Fibroblast of lung (primary cell): ENCODE measurements at regions not wholly inside any gene's neighbourhood (a gene's known extent, or its start where the extent isn't known, plus 50 kb on each side); places are given as distances from the start of the nearest gene placed in this dataset.
A peak's percentile ranks its signal among the peaks of the same experiment; 100 is the strongest.

ENCODE experiments used
- DNase-seq, 2 donors: peaks; one replicate each; pipeline versions ENCODE4 v3.0.0 to v3.0.0-alpha.2; 2010; ENCODE audit warnings: low read depth in 2 of 2
- H2AFZ ChIP-seq: 2 replicates; pipeline ENCODE4 v1.5.1; 2012; ENCODE audit warnings: low read length, control low read depth, inconsistent platforms
- H3K27ac ChIP-seq: 2 replicates; pipeline ENCODE4 v1.5.1; 2011; ENCODE audit warnings: low read length, control low read depth; ENCODE audit not compliant: insufficient read depth
- H3K27me3 ChIP-seq: 2 replicates; pipeline ENCODE4 v1.5.1; 2011; ENCODE audit warnings: mild to moderate bottlenecking, low read length; ENCODE audit not compliant: control insufficient read depth, insufficient read depth
- H3K36me3 ChIP-seq: 2 replicates; pipeline ENCODE4 v1.5.1; 2011; ENCODE audit warnings: low read length; ENCODE audit not compliant: control insufficient read depth, insufficient read depth
- H3K4me1 ChIP-seq: 2 replicates; pipeline ENCODE4 v1.5.1; 2011; ENCODE audit warnings: low read length; ENCODE audit not compliant: control insufficient read depth, insufficient read depth; ENCODE audit errors: extremely low read depth
- H3K4me2 ChIP-seq: 2 replicates; pipeline ENCODE4 v1.5.1; 2011; ENCODE audit warnings: low read length, control low read depth; ENCODE audit not compliant: insufficient read depth; ENCODE audit errors: extremely low read depth
- H3K4me3 ChIP-seq, 4 experiments: fragments of 200-600 bp in 1 of 4; sonication (generic) in 1 of 4; replicated peaks in 1 of 4; 2 replicates each; pipeline ENCODE4 v1.5.1; 2011 to 2016; ENCODE audit warnings: low read length in 4 of 4, low read depth in 3 of 4, mild to moderate bottlenecking in 3 of 4, control low read depth in 2 of 4, inconsistent platforms in 1 of 4, mixed read lengths in 1 of 4; ENCODE audit not compliant: insufficient read depth in 1 of 4; ENCODE audit errors: control extremely low read depth in 1 of 4
- H3K79me2 ChIP-seq: 2 replicates; pipeline ENCODE4 v1.5.1; 2012; ENCODE audit warnings: mild to moderate bottlenecking, low read length, inconsistent platforms; ENCODE audit not compliant: control insufficient read depth, insufficient read depth
- H3K9ac ChIP-seq: 2 replicates; pipeline ENCODE4 v1.5.1; 2011; ENCODE audit warnings: mild to moderate bottlenecking, low read length, control low read depth; ENCODE audit not compliant: insufficient read depth
- H3K9me3 ChIP-seq: 2 replicates; pipeline ENCODE4 v1.5.1; 2012; ENCODE audit warnings: low read depth, low read length; ENCODE audit not compliant: control insufficient read depth, insufficient read depth
- H4K20me1 ChIP-seq: 2 replicates; pipeline ENCODE4 v1.5.1; 2011; ENCODE audit warnings: low read length; ENCODE audit not compliant: control insufficient read depth, insufficient read depth; ENCODE audit errors: extremely low read depth
- CTCF ChIP-seq, 2 donors: IDR thresholded peaks in 1 of 2; conservative IDR thresholded peaks in 1 of 2; 1 replicate in 1 of 2; 2 replicates in 1 of 2; pipeline ENCODE4 v1.5.1; 2011 to 2012; ENCODE audit warnings: low read length in 2 of 2, control low read depth in 1 of 2, inconsistent platforms in 1 of 2, low read depth in 1 of 2, mild to moderate bottlenecking in 1 of 2
- EZH2 ChIP-seq: IDR thresholded peaks from 2 replicates; pipeline ENCODE4 v1.5.1; 2012; ENCODE audit warnings: low read length, control low read depth, mild to moderate bottlenecking; ENCODE audit errors: missing control alignments

GRCh38 chr13:109955598-109955997 is 169.2 kb upstream of the IRS2 start:
- H3K4me2 ChIP-seq, result no peak overlapping the region
- no peak overlapping the region for H3K9ac ChIP-seq
- H3K79me2 ChIP-seq, result no peaks in the 10 kb centered on the region
- TF ChIP-seq EZH2, result no peak
- TF ChIP-seq CTCF (conservative IDR thresholded peaks at IDR 0.05 in 1 of 2, IDR thresholded peaks at IDR 0.05 in 1 of 2; ENCODE audit: low read depth in 1 of 2, low read length in 2 of 2), result no peak
- H3K4me3 ChIP-seq, result no peak overlapping the region
- H2AFZ ChIP-seq, result no peak overlapping the region
- H3K9me3 ChIP-seq, result no peaks in the 10 kb centered on the region
- no peak overlapping the region for H3K27ac ChIP-seq
- H3K27me3 ChIP-seq, result no peaks in the 10 kb centered on the region
- H3K4me1 ChIP-seq, result no peaks in the 10 kb centered on the region
- DNase-seq, result peak; percentile 9 to 53
- no peaks in the 10 kb centered on the region for H3K36me3 ChIP-seq
- no peaks in the 10 kb centered on the region for H4K20me1 ChIP-seq

GRCh38 chr13:109954441-109954840 is 168.1 kb upstream of the IRS2 start:
- Histone ChIP-seq H3K4me1 (no peaks in the 10 kb centered on the region), H3K27ac (no peak overlapping the region), H3K36me3 (no peaks in the 10 kb centered on the region), H3K4me3 (no peak overlapping the region), H3K9me3 (no peaks in the 10 kb centered on the region), H2AFZ (no peak overlapping the region), H3K79me2 (no peaks in the 10 kb centered on the region), H3K27me3 (no peaks in the 10 kb centered on the region), H4K20me1 (no peaks in the 10 kb centered on the region), H3K4me2 (no peak overlapping the region), H3K9ac (no peak overlapping the region)
- TF ChIP-seq EZH2 (no peak), CTCF (conservative IDR thresholded peaks at IDR 0.05 in 1 of 2, IDR thresholded peaks at IDR 0.05 in 1 of 2; ENCODE audit: low read depth in 1 of 2, low read length in 2 of 2) (no peak)
- no peak for DNase-seq

GRCh38 chr13:109951491-109951890 is 165.1 kb upstream of the IRS2 start:
- Histone ChIP-seq H2AFZ (no peak overlapping the region), H3K79me2 (no peaks in the 10 kb centered on the region)
- DNase-seq, result no peak

More at GRCh38 chr13:109951491-109951890, 165.1 kb upstream of the IRS2 start:
- Histone ChIP-seq H3K36me3 (no peaks in the 10 kb centered on the region), H3K9me3 (no peaks in the 10 kb centered on the region), H3K4me3 (no peak overlapping the region), H3K27ac (no peak overlapping the region), H3K4me1 (no peaks in the 10 kb centered on the region), H3K27me3 (no peaks in the 10 kb centered on the region), H3K4me2 (no peak overlapping the region), H3K9ac (no peak overlapping the region), H4K20me1 (no peaks in the 10 kb centered on the region)
- TF ChIP-seq EZH2 (no peak), CTCF (conservative IDR thresholded peaks at IDR 0.05 in 1 of 2, IDR thresholded peaks at IDR 0.05 in 1 of 2; ENCODE audit: low read depth in 1 of 2, low read length in 2 of 2) (no peak)
